Mucosa of stomach (tissue), 1 donor: ENCODE measurements at regions not wholly inside any gene's neighbourhood (a gene's known extent, or its start where the extent isn't known, plus 50 kb on each side); places are given as distances from the start of the nearest gene placed in this dataset.

Source experiments
- H3K27me3 ChIP-seq: one replicate; pipeline ENCODE4 v1.7.0; 2013; ENCODE audit warnings: mild to moderate bottlenecking, low read length; ENCODE audit not compliant: control insufficient read depth, insufficient read depth
- H3K36me3 ChIP-seq: one replicate; pipeline ENCODE4 v1.7.0; 2013; ENCODE audit warnings: low read length; ENCODE audit not compliant: control insufficient read depth, insufficient read depth
- H3K4me1 ChIP-seq: one replicate; pipeline ENCODE4 v1.7.0; 2013; ENCODE audit warnings: mild to moderate bottlenecking, low read length; ENCODE audit not compliant: control insufficient read depth, insufficient read depth
- H3K4me3 ChIP-seq: one replicate; pipeline ENCODE4 v1.7.0; 2013; ENCODE audit warnings: low read length
- H3K9ac ChIP-seq: one replicate; pipeline ENCODE4 v1.7.0; 2013; ENCODE audit warnings: mild to moderate bottlenecking, low read length, moderate library complexity
- H3K9me3 ChIP-seq: one replicate; pipeline ENCODE4 v1.7.0; 2013; ENCODE audit warnings: mild to moderate bottlenecking, low read length, moderate library complexity; ENCODE audit not compliant: control insufficient read depth
- donor health status: Pancreatic carcinoma.

DNA sequence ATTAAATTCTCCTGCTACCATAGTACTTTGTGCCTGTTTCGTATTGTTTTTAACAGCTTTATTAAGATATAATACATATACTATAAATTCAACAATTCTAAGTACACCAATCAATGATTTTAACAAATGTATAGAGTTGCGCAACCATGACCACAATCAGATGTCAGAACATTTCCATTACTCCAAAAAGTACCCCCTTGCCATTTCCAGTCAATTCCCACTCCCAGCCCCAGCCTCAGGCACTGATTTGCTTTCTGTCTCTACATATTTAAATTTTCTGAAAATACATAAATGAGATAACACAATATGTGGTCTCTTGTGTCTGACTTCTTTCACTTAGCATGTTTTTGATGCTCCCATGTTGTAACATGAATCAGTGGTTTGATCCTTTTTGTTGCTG is 193.9 kb downstream of the FIGN start:
- Histone ChIP-seq H3K9me3 (no peaks in the 10 kb centered on the region), H3K27me3 (no peaks in the 10 kb centered on the region), H3K4me3 (no peak overlapping the region), H3K9ac (no peak overlapping the region), H3K4me1 (no peaks in the 10 kb centered on the region), H3K36me3 (no peaks in the 10 kb centered on the region)

DNA sequence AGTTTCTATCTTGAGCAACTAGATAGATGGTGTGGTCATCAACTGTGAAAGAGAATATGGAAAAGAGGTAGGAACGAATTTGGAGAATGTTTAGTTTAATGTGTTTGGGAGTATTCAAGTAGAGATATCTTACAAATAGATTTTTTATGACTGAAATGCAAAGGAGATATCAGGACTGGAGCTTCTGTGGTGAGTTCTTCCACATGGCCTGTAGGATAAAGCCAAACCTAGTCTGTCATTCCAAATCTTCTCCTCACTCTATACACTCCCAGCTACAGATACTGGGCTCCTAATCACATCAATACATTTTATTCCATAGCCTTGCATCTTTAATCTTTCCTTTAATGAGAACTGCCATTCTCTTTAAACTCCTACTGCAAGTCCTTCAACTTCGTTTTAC is 194.3 kb downstream of the FIGN start:
- no peak overlapping the region for H3K4me3 ChIP-seq
- no peaks in the 10 kb centered on the region for H3K27me3 ChIP-seq

DNA sequence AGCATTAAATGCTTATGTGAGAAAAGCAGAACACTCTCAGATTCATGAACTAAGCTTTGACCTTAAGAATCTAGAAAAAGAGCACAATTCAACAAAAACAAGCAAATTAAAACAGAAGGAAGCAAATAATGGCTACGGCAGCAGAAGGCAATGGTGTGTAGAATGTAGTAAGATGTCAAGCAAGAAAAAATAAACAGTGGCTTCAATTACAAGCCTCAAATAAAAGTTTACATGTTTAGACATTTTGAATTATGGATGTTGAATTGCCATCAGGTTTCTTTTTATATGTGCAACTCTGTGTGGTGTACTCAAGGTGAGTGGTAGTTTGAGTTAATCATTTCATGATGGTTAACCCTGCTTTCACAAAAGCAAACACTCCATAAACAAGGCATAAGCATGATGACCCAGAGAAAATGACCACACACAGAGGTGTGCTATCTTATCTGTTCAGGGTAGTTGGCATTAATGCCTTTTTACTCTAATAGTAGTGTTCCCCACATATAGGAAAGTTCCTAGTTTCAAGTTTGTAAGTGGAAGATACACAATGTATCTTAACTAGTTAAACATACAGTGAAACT is 207.1 kb downstream of the FIGN start:
- Histone ChIP-seq H3K4me1 (no peaks in the 10 kb centered on the region), H3K36me3 (no peaks in the 10 kb centered on the region), H3K4me3 (no peak overlapping the region), H3K9me3 (no peaks in the 10 kb centered on the region), H3K27me3 (no peaks in the 10 kb centered on the region), H3K9ac (no peak overlapping the region)

More for the DNA sequence above, 194.3 kb downstream of the FIGN start:
- Histone ChIP-seq H3K4me1 (no peaks in the 10 kb centered on the region), H3K9me3 (no peaks in the 10 kb centered on the region), H3K36me3 (no peaks in the 10 kb centered on the region), H3K9ac (no peak overlapping the region)

DNA sequence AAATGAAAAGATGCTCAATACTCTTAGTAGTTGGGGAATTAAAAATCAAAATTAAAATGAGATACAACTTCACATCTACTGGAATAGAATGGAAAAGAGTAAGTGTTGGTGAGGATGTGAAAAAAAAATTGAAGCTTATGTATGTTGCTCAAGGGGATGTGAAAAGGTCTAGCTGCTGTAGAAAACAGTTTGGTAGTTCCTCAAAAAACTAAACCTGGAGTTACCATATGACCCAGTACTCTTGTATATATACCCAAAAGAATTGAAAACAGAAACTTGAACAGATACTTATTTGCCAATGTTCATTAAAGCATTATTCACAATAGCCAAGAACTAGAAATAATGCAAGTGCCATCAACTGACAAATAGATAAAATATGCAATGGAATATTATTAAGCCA is 208.4 kb downstream of the FIGN start:
- no peak overlapping the region for H3K9ac ChIP-seq
- no peaks in the 10 kb centered on the region for H3K9me3 ChIP-seq
- no peaks in the 10 kb centered on the region for H3K36me3 ChIP-seq
- H3K27me3 ChIP-seq, result no peaks in the 10 kb centered on the region
- H3K4me1 ChIP-seq, result no peaks in the 10 kb centered on the region
- H3K4me3 ChIP-seq, result no peak overlapping the region

GRCh38 chr2:163518762-163519161 is 217.0 kb downstream of the FIGN start:
- Histone ChIP-seq H3K4me1 (no peaks in the 10 kb centered on the region), H3K9me3 (no peaks in the 10 kb centered on the region), H3K36me3 (no peaks in the 10 kb centered on the region), H3K27me3 (no peaks in the 10 kb centered on the region), H3K9ac (no peak overlapping the region), H3K4me3 (no peak overlapping the region)

- no peaks in the 10 kb centered on the region for H3K36me3 ChIP-seq
- no peak overlapping the region for H3K4me3 ChIP-seq
- H3K9me3 ChIP-seq, result no peaks in the 10 kb centered on the region
- H3K27me3 ChIP-seq, result no peaks in the 10 kb centered on the region
- H3K4me1 ChIP-seq, result no peaks in the 10 kb centered on the region
- no peak overlapping the region for H3K9ac ChIP-seq
Measured at GRCh38 chr2:163515836-163516235, 220.0 kb downstream of the FIGN start.

DNA sequence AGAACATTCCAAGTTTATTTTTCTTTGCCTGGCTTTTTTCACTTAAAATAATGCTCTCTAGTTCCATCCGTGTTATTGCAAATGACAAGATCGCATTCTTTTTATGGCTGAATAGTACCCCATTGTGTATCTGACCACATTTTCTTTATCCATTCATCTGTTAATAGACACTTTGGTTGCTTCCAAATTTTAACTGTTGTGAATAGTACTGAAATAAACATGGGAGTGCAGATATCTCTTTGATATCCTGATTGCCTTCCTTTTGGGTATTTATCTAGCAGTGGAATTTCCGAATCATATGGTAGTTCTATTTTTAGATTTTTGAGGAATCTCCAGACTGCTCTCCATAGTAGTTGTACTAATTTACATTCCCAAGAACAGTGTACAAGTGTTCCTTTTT is 230.5 kb downstream of the FIGN start:
- Histone ChIP-seq H3K4me1 (no peaks in the 10 kb centered on the region), H3K9ac (no peak overlapping the region), H3K4me3 (no peak overlapping the region), H3K9me3 (no peaks in the 10 kb centered on the region), H3K27me3 (no peaks in the 10 kb centered on the region), H3K36me3 (no peaks in the 10 kb centered on the region)

DNA sequence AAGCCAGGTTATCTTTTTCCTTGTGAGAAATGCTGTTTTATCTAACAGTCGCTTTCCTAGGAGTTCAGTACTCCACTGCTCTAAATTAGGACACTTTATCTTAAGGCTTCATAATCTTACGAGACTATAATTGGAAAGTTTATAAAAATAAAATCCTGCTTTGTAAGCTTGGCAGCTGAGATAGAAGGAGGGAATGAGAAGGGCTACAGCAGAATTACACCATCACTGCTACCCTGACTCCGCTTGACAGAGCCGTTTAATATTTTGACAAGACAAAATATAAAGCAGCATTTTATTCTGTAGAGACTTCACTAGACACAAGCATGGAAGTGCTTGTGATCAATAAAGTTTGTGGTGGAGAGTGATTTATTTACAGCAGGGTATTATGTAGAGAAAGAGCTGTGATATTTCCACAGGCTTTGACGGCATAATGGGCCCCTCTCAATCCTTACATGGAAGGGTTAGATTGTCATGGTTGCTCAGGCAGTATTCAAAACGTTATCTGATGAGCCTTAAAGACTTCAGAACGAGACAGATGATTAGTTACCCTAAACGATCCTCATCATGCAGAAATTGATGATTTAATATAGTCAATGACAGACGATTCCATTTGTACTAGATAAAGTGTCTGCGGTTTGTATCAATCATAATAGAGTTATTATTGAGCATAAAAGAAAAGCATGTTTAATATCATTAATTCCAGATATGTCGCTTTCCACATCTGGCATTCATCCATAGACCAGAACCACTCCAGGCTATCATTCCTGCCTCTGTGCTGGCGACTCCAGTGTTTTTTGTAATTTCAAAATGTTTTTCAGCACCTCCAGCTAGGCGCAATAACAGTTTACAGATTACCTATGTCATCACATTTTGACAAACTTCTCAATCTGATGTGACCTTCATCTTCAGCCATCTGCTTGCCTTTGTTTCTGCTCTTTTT is 242.2 kb downstream of the FIGN start:
- Histone ChIP-seq H3K9me3 (no peaks in the 10 kb centered on the region), H3K27me3 (no peaks in the 10 kb centered on the region), H3K4me3 (no peak overlapping the region), H3K4me1 (no peaks in the 10 kb centered on the region), H3K9ac (no peak overlapping the region), H3K36me3 (no peaks in the 10 kb centered on the region)

- H3K9me3 ChIP-seq, result no peaks in the 10 kb centered on the region
- no peaks in the 10 kb centered on the region for H3K4me1 ChIP-seq
- no peak overlapping the region for H3K9ac ChIP-seq
Measured at GRCh38 chr2:163491850-163492249, 244.0 kb downstream of the FIGN start.

DNA sequence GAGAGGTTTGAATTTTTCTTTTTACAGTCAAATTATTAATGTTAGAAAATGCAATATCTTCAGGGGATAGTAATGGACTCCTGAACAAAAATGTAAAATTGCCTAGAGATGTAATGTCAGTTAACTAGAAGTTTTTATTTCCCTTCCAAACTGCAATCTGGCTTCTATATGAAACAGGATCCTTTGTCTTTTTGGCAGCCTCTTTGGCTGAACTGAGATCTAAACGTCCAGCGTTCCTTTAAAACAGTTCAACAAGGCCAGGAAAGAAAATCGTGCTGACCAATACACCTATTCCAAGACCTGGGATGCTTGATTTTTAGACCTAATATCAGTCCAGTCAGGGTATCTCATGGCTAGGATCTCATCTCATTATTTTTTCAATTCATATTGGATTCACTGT is 245.5 kb downstream of the FIGN start:
- Histone ChIP-seq H3K4me1 (no peaks in the 10 kb centered on the region), H3K9ac (no peak overlapping the region), H3K27me3 (no peaks in the 10 kb centered on the region), H3K9me3 (no peaks in the 10 kb centered on the region), H3K4me3 (no peak overlapping the region), H3K36me3 (no peaks in the 10 kb centered on the region)

More at GRCh38 chr2:163491850-163492249, 244.0 kb downstream of the FIGN start:
- Histone ChIP-seq H3K36me3 (no peaks in the 10 kb centered on the region), H3K4me3 (no peak overlapping the region), H3K27me3 (no peaks in the 10 kb centered on the region)

DNA sequence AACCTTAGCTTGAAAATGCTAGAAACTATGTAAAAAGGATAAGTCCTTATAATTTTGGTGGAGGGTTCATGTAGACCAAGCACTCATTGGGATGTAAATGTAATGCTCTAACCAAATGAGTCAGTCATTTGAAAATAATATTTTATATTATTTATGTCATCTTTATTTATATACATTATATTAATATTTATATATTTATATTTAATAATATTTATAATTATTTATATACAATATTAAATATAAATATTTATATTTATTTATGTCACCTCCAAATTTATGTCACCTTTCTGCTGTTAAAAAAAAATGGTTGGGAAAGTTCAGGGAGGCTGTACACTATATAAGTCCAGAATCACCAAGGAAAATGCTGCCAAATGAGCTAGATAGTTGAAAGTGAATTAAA is 254.3 kb downstream of the FIGN start:
- Histone ChIP-seq H3K9ac (no peak overlapping the region), H3K36me3 (no peaks in the 10 kb centered on the region), H3K4me3 (no peak overlapping the region), H3K9me3 (no peaks in the 10 kb centered on the region), H3K27me3 (no peaks in the 10 kb centered on the region), H3K4me1 (no peaks in the 10 kb centered on the region)

GRCh38 chr2:163479599-163479998 is 256.2 kb downstream of the FIGN start:
- no peaks in the 10 kb centered on the region for H3K9me3 ChIP-seq
- H3K36me3 ChIP-seq, result no peaks in the 10 kb centered on the region
- no peaks in the 10 kb centered on the region for H3K4me1 ChIP-seq
- no peak overlapping the region for H3K9ac ChIP-seq
- no peaks in the 10 kb centered on the region for H3K27me3 ChIP-seq
- no peak overlapping the region for H3K4me3 ChIP-seq
